HFFc6 (cell line): ENCODE measurements at regions not wholly inside any gene's neighbourhood (a gene's known extent, or its start where the extent isn't known, plus 50 kb on each side); places are given as distances from the start of the nearest gene placed in this dataset.
"Not testable (repeated sequence)": the region's sequence is repeated elsewhere in the genome, so short reads cannot be mapped to it uniquely, and the experiment has no call there.

ENCODE experiments used
- DNase-seq: peaks from one replicate; pipeline ENCODE4 v3.0.0-alpha.2; 2018
- H3K27ac Mint-ChIP-seq: 2 replicates; pipeline ENCODE4 v1.8.0; 2020; ENCODE audit warnings: mild to moderate bottlenecking, mixed read lengths
- H3K27me3 Mint-ChIP-seq: 2 replicates; pipeline ENCODE4 v1.8.0; 2021; ENCODE audit warnings: mild to moderate bottlenecking, moderate library complexity, mixed read lengths; ENCODE audit not compliant: insufficient read depth
- H3K36me3 Mint-ChIP-seq: 2 replicates; pipeline ENCODE4 v1.8.0; 2021; ENCODE audit warnings: low read depth, mixed read lengths
- H3K4me1 Mint-ChIP-seq: 2 replicates; pipeline ENCODE4 v1.8.0; 2020; ENCODE audit warnings: low read depth, mixed read lengths
- H3K4me3 Mint-ChIP-seq: 2 replicates; pipeline ENCODE4 v1.8.0; 2020; ENCODE audit warnings: mild to moderate bottlenecking, moderate library complexity, mixed read lengths
- H3K9me3 Mint-ChIP-seq: 2 replicates; pipeline ENCODE4 v1.8.0; 2020; ENCODE audit warnings: mild to moderate bottlenecking, mixed read lengths
- CTCF ChIP-seq: fragments of 200-600 bp; sonication (generic); IDR thresholded peaks from 2 replicates; pipeline ENCODE4 v1.5.0; 2021; ENCODE audit warnings: antibody characterized with exemption, mild to moderate bottlenecking

- Mint-ChIP-seq H3K4me3 (no peak overlapping the region), H3K36me3 (no peaks in the 10 kb centered on the region; the same call in 1 of the 2 replicates), H3K27ac (no peak overlapping the region), H3K27me3 (no peaks in the 10 kb centered on the region; the same call in 1 of the 2 replicates), H3K4me1 (no peaks in the 10 kb centered on the region), H3K9me3 (peaks cover 24% of the 10 kb centered on the region)
- DNase-seq = no peak
- TF ChIP-seq CTCF = no peak
Observed at GRCh38 chr17:70736375-70736957, 567.1 kb downstream of the KCNJ2 start.

- Mint-ChIP-seq H3K27ac (no peak overlapping the region), H3K36me3 (no peaks in the 10 kb centered on the region), H3K4me1 (no peaks in the 10 kb centered on the region), H3K4me3 (no peak overlapping the region), H3K9me3 (peaks cover 16% of the 10 kb centered on the region), H3K27me3 (no peaks in the 10 kb centered on the region; the same call in 1 of the 2 replicates)
- no peak for TF ChIP-seq CTCF
- no peak for DNase-seq
Observed at GRCh38 chr17:70739065-70739464, 569.7 kb downstream of the KCNJ2 start.

GRCh38 chr17:70746574-70746973, 577.2 kb downstream of the KCNJ2 start:
- DNase-seq, H3K27ac Mint-ChIP-seq, H3K36me3 Mint-ChIP-seq, H3K4me3 Mint-ChIP-seq, H3K27me3 Mint-ChIP-seq, H3K4me1 Mint-ChIP-seq: not testable (repeated sequence)
- peaks cover 24% of the 10 kb centered on the region for H3K9me3 Mint-ChIP-seq

- no peak for DNase-seq
- H3K36me3 Mint-ChIP-seq = no peaks in the 10 kb centered on the region
- no peaks in the 10 kb centered on the region; the same call in 1 of the 2 replicates for H3K27me3 Mint-ChIP-seq
- H3K27ac Mint-ChIP-seq = no peak overlapping the region
- no peak for TF ChIP-seq CTCF
- H3K4me3 Mint-ChIP-seq = no peak overlapping the region
- H3K9me3 Mint-ChIP-seq = peaks cover 10% of the 10 kb centered on the region
- H3K4me1 Mint-ChIP-seq = no peaks in the 10 kb centered on the region
Observed at GRCh38 chr17:70750983-70751382, 581.7 kb downstream of the KCNJ2 start.

GRCh38 chr17:70752461-70752860, 583.1 kb downstream of the KCNJ2 start:
- not testable (repeated sequence) for H3K4me3 Mint-ChIP-seq, H3K27ac Mint-ChIP-seq, H3K4me1 Mint-ChIP-seq

GRCh38 chr17:70752966-70753467, 583.7 kb downstream of the KCNJ2 start:
- no peaks in the 10 kb centered on the region for H3K4me1 Mint-ChIP-seq
- H3K9me3 Mint-ChIP-seq = peaks cover 12% of the 10 kb centered on the region
- no peaks in the 10 kb centered on the region; the same call in 1 of the 2 replicates for H3K27me3 Mint-ChIP-seq
- H3K27ac Mint-ChIP-seq = no peak overlapping the region
- H3K36me3 Mint-ChIP-seq = no peaks in the 10 kb centered on the region
- no peak for DNase-seq
- H3K4me3 Mint-ChIP-seq = no peak overlapping the region
- TF ChIP-seq CTCF = no peak

More at GRCh38 chr17:70752461-70752860, 583.1 kb downstream of the KCNJ2 start:
- H3K27me3 Mint-ChIP-seq, H3K36me3 Mint-ChIP-seq, DNase-seq: not testable (repeated sequence)
- peaks cover 13% of the 10 kb centered on the region for H3K9me3 Mint-ChIP-seq
